GM10266 (cell line): ENCODE measurements at regions not wholly inside any gene's neighbourhood (a gene's known extent, or its start where the extent isn't known, plus 50 kb on each side); places are given as distances from the start of the nearest gene placed in this dataset.

ENCODE experiments used
- DNase-seq: peaks from one replicate; pipeline ENCODE4 v3.0.0; 2012; ENCODE audit errors: extremely low spot score
- TF ChIP-seq, protein P1 (sequence below): IDR thresholded peaks from 2 replicates; pipeline ENCODE4 v1.5.1; 2012; ENCODE audit warnings: mild to moderate bottlenecking, low read depth; ENCODE audit not compliant: control insufficient read depth, insufficient read depth; ENCODE audit errors: missing control alignments

DNA sequence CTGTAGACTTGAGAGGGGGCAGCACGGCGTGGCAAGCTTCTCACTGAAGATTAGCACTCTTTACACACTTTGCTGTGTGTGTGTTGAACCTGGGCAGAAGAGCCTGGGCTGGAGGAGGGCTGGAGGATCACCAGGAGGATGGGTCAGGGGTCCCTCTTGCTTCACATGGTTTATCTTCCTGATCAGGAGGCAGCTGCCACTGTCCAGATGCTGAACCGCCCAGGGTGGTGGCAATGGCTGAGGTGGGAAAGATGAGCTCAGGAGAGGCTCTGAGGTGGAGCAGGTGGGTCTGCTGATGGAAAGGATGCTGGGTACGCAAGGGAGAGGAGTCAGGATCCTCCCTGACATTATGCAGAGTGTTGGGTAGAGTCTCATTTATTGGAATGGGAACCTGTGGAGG lies 191.5 kb downstream of the RAMP3 start:
- no peak for DNase-seq
- TF ChIP-seq, protein P1, sequence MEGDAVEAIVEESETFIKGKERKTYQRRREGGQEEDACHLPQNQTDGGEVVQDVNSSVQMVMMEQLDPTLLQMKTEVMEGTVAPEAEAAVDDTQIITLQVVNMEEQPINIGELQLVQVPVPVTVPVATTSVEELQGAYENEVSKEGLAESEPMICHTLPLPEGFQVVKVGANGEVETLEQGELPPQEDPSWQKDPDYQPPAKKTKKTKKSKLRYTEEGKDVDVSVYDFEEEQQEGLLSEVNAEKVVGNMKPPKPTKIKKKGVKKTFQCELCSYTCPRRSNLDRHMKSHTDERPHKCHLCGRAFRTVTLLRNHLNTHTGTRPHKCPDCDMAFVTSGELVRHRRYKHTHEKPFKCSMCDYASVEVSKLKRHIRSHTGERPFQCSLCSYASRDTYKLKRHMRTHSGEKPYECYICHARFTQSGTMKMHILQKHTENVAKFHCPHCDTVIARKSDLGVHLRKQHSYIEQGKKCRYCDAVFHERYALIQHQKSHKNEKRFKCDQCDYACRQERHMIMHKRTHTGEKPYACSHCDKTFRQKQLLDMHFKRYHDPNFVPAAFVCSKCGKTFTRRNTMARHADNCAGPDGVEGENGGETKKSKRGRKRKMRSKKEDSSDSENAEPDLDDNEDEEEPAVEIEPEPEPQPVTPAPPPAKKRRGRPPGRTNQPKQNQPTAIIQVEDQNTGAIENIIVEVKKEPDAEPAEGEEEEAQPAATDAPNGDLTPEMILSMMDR: no peak

DNA sequence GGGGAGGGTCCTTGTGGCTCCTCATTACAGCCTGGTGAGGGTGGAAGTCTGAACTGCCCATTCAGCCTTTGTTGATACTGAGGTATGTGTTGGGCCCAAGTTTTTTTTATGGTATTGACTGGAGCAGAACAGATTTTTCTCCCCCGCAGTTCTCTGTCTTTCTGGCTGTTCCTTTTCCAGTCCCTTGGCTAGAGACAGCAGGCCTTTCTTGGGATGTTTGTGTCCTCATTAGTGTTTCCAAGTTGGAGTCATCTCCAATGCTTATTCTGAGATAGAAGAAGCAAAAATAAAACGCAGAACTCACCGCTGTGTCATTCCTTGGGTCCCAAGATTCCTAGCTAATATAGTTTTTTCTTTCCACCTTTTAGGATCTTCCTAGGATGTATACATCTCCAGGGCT lies 193.3 kb downstream of the RAMP3 start:
- DNase-seq: no peak
- TF ChIP-seq, protein P1: no peak

DNA sequence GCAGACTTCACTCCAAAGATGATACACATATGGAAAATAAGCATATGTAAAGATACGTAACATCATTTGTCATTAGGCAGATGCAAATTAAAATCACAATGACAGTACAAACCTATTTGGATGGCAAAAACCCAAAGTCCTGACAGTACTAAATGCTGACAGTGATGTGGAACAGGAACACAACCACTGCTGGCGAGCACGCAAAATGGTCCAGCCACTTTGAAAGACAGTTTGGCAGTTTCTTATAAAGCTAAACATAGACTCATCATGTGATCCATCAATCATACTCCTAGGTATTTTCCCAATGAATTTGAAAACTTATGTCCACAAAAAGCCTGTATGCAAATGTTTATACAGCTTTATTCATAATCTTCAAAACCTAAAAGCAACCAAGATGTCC lies 200.7 kb downstream of the RAMP3 start:
- TF ChIP-seq, protein P1: no peak
- no peak for DNase-seq

DNA sequence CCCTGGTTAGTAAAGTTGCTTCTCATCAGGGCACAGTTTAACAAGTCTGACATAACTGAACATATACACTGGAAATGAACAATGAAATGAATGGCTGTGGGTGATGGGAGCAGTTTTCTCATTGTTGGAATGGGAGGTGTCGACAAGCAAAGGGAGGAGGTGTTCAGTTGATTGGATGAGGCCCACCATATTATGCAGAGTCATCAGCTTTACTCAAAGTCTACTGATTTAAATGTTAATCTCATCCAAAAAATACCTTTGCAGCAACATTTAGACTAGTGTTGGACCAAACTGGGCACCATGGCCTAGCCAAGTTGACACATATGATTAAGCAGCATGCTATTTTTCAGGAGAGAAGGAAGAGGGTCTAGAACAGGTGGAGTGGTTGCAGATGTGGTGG lies 201.7 kb downstream of the RAMP3 start:
- DNase-seq: no peak
- TF ChIP-seq, protein P1: no peak

DNA sequence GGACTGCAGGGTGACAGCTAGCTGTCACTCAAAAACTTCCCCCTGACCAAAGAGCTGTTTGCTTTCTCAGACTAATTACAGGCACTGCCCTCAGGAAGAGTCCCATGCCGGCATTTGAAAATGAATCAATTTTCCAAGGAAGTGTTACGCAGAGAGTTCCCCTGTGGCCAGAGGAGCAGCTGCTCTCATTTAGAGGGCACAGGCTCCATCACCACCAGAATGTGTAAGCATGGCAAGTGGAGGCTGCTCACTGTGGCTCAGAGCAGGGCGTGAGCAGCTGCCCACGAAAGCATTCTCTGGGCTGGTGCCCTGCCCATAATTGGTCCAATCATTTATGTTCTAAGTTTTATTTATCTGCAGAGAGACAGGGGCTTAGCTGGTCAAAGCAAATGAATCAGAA lies 202.2 kb downstream of the RAMP3 start:
- no peak for DNase-seq
- TF ChIP-seq, protein P1: no peak

DNA sequence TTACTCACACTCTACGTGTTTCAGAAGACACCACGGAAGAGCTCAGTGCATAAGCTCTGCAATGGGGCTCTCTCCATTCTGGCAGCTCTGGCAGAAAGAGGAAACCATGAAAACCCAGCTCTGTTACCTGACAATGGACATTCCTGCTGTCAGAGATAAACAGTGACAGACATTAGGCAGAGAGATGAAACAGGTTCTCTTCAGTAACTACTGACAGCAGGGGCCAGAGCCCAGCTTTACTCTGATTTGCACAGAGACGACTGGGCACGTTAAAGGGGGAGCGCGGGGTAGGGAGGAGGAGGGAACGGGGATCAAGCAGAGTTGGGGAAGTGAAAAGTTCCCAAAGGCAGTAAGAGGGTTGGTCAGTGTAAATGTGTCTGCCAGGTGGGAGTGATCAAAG lies 206.1 kb downstream of the RAMP3 start:
- TF ChIP-seq, protein P1: no peak
- DNase-seq: no peak

DNA sequence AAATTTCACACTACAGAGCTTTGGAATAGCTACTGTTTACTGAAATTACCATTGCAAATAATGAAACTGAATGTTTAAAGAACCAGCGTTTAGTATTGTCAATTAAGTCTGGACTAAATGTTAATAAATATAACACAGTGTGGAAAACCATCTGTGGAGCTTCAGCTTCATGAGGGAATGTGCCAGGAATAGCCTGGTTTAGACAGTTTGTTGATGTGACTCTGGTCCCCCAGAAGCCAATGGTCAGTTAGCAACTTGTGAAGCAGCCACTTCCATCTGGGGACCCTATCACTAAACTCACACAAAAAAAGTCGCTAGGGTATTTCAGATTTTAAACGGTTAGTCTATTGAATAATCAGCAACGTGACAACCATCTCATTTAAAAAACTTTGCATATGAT lies 207.8 kb downstream of the RAMP3 start:
- TF ChIP-seq, protein P1: no peak

More for the DNA sequence above, 207.8 kb downstream of the RAMP3 start:
- no peak for DNase-seq
